ENCODE measurements at regions not wholly inside any gene's neighbourhood (a gene's known extent, or its start where the extent isn't known, plus 50 kb on each side); places are given as distances from the start of the nearest gene placed in this dataset.

DNA sequence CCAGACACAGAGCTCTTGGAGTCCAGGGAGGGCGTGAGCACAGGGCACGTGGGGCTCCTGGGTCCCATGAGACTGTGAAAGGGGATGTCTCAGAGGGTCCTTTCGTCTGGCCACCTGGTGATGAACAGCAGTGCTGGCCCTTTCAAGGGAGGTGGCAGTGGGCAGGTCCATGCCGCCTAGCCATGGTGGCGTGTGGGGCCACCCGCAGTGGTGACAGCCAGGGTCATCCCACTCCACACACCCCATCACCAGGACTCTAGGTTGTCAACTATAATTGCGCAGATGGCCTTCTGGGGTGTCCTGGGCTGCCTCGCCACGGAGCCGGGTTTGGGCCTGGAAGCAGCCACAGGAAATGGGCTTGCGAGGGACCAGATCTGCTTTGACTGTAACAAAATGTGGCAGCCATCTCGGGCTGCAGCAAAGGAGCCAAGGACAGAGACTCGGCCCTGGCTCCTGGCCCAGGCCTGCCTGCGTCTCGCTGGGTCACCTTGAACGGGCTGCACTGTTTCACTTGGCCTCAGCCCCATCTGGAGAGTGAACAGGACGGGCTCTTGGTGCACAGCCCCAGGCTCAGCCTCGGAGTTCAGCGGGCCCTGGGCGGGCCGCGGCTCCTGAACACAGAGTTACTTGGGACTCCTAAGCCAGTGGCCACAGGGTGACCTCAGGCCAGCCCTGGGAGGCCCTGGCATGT, 1350.5 kb downstream of the BRD1 start:
- Histone ChIP-seq H3K4me3 (replicated peaks in 1 of 2; ENCODE audit: low read depth in 1 of 2, low read length in 2 of 2) (no peak overlapping the region), H3K27ac (ENCODE audit: low read depth, low read length) (no peak overlapping the region), H4K20me1 (ENCODE audit: insufficient read depth) (no peaks in the 10 kb centered on the region), H2AFZ (ENCODE audit: low read depth, low read length, poor library complexity, severe bottlenecking) (no peak overlapping the region), H3K27me3 (ENCODE audit: insufficient read depth, low read length) (no peaks in the 10 kb centered on the region), H3K79me2 (ENCODE audit: insufficient read depth, low read length) (no peaks in the 10 kb centered on the region), H3K4me2 (ENCODE audit: low read length) (no peak overlapping the region), H3K9me2 (ENCODE audit: insufficient read depth) (no peaks in the 10 kb centered on the region), H3K4me1 (ENCODE audit: control insufficient read depth in 1 of 2, insufficient read depth in 2 of 2, low read length in 2 of 2) (no peaks in the 10 kb centered on the region), H3K9me3 (ENCODE audit: control insufficient read depth in 1 of 2, insufficient read depth in 1 of 2, low read depth in 1 of 2, low read length in 2 of 2) (no peaks in the 10 kb centered on the region; a peak in 1 of 4 replicates), H3K36me3 (ENCODE audit: control insufficient read depth in 1 of 2, insufficient read depth in 2 of 2, low read length in 2 of 2) (no peaks in the 10 kb centered on the region), H3K9ac (ENCODE audit: low read length) (no peak overlapping the region)
- RAD21 ChIA-PET (ENCODE audit: low non-redundant PET in 1 of 2, low total read pairs in 2 of 2, uncharacterized antibody in 2 of 2, unreplicated experiment in 2 of 2): no interaction called here
- DNase-seq (ENCODE audit: low read depth, low spot score) (no peak), ATAC-seq (no peak)
- TF ChIP-seq ELF1 (IDR thresholded peaks at IDR 0.05; ENCODE audit: borderline replicate concordance, low read depth): no peak
- no TSS peak for BruUV-seq (replicated peaks)
- CTCF ChIA-PET: no interaction called here
- intact Hi-C loops (cut with micrococcal nuclease): no loop called here
- POLR2A ChIA-PET: no interaction called here

DNA sequence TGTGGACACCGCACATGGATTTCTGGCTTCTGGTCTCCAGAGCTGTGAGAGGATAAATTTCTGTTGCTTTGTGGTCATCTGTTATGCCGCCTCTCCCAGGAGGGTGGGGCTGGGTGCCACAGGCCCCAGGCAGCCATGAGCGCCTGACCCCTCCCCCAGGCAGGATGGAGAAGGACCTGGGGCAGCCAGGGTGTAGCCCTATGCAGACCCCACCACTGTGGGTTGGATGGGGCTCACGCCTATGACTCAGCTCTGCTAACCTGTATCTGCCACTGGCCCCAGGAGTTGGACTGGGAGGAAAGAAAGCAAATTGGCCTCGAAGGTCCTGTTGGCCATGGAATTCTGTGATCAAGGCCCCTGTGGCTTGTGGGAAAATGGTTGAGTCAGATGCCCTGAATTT, 1351.1 kb downstream of the BRD1 start:
- H3K4me2 ChIP-seq (ENCODE audit: low read length): no peak overlapping the region
- no TSS peak for BruUV-seq (replicated peaks)
- ChIA-PET POLR2A (no interaction called here), CTCF (no interaction called here), RAD21 (ENCODE audit: low non-redundant PET in 1 of 2, low total read pairs in 2 of 2, uncharacterized antibody in 2 of 2, unreplicated experiment in 2 of 2) (no interaction called here)
- no peaks in the 10 kb centered on the region for H3K27me3 ChIP-seq (ENCODE audit: insufficient read depth, low read length)
- ATAC-seq (no peak), DNase-seq (ENCODE audit: low read depth, low spot score) (no peak)
- H3K79me2 ChIP-seq (ENCODE audit: insufficient read depth, low read length): no peaks in the 10 kb centered on the region
- no peak overlapping the region for H3K9ac ChIP-seq (ENCODE audit: low read length)
- no peak overlapping the region for H3K4me3 ChIP-seq (replicated peaks in 1 of 2; ENCODE audit: low read depth in 1 of 2, low read length in 2 of 2)
- no peaks in the 10 kb centered on the region; a peak in 1 of 4 replicates for H3K9me3 ChIP-seq (ENCODE audit: control insufficient read depth in 1 of 2, insufficient read depth in 1 of 2, low read depth in 1 of 2, low read length in 2 of 2)
- H3K36me3 ChIP-seq (ENCODE audit: control insufficient read depth in 1 of 2, insufficient read depth in 2 of 2, low read length in 2 of 2): no peaks in the 10 kb centered on the region
- intact Hi-C loops (cut with micrococcal nuclease): no loop called here
- H3K4me1 ChIP-seq (ENCODE audit: control insufficient read depth in 1 of 2, insufficient read depth in 2 of 2, low read length in 2 of 2): no peaks in the 10 kb centered on the region
- H3K27ac ChIP-seq (ENCODE audit: low read depth, low read length): no peak overlapping the region
- H2AFZ ChIP-seq (ENCODE audit: low read depth, low read length, poor library complexity, severe bottlenecking): no peak overlapping the region
- no peaks in the 10 kb centered on the region for H3K9me2 ChIP-seq (ENCODE audit: insufficient read depth)
- TF ChIP-seq ZNF274 (IDR thresholded peaks at IDR 0.05; ENCODE audit: low read depth, low read length) (no peak), ZFX (IDR thresholded peaks at IDR 0.05) (no peak), YY1 (IDR thresholded peaks at IDR 0.05; ENCODE audit: extremely low read depth, insufficient replicate concordance, low read depth, low read length) (no peak), POLR2AphosphoS5 (IDR thresholded peaks at IDR 0.05; ENCODE audit: low read depth, low read length) (no peak), EZH2phosphoT487 (IDR thresholded peaks at IDR 0.05; ENCODE audit: borderline replicate concordance) (no peak), TCF7L2 (IDR thresholded peaks at IDR 0.05; ENCODE audit: borderline replicate concordance, extremely low read depth, insufficient read depth, insufficient read length) (no peak), CEBPB (IDR thresholded peaks at IDR 0.05; ENCODE audit: low read depth) (no peak), FOSL1 (IDR thresholded peaks at IDR 0.05; ENCODE audit: low read depth) (no peak), ELF1 (IDR thresholded peaks at IDR 0.05; ENCODE audit: borderline replicate concordance, low read depth) (no peak), SRF (IDR thresholded peaks at IDR 0.05; ENCODE audit: low read depth) (no peak), SP1 (IDR thresholded peaks at IDR 0.05; ENCODE audit: low read depth) (no peak), RAD21 (IDR thresholded peaks at IDR 0.05; ENCODE audit: low read depth) (no peak), CBX3 (IDR thresholded peaks at IDR 0.05; ENCODE audit: low read depth) (no peak), EGR1 (IDR thresholded peaks at IDR 0.05; ENCODE audit: low read depth) (no peak), POLR2A (IDR thresholded peaks at IDR 0.05; ENCODE audit: borderline replicate concordance, extremely low read depth, insufficient read depth, insufficient read length) (no peak), EZH2 (IDR thresholded peaks at IDR 0.05) (no peak)
- TF ChIP-seq, protein P1, sequence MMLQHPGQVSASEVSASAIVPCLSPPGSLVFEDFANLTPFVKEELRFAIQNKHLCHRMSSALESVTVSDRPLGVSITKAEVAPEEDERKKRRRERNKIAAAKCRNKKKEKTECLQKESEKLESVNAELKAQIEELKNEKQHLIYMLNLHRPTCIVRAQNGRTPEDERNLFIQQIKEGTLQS (IDR thresholded peaks at IDR 0.05): no peak
- TF ChIP-seq, protein P2, sequence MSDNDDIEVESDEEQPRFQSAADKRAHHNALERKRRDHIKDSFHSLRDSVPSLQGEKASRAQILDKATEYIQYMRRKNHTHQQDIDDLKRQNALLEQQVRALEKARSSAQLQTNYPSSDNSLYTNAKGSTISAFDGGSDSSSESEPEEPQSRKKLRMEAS (IDR thresholded peaks at IDR 0.05): no peak
- no peaks in the 10 kb centered on the region for H4K20me1 ChIP-seq (ENCODE audit: insufficient read depth)
